GM23248 (cell line): ENCODE measurements at regions not wholly inside any gene's neighbourhood (a gene's known extent, or its start where the extent isn't known, plus 50 kb on each side); places are given as distances from the start of the nearest gene placed in this dataset.
A peak's percentile ranks its signal among the peaks of the same experiment; 100 is the strongest.

Source experiments
- DNase-seq: peaks from one replicate; pipeline ENCODE4 v3.0.0-alpha.2; 2015
- H2AFZ ChIP-seq: fragments of 200-600 bp; sonication (generic); 2 replicates; pipeline ENCODE4 v1.6.1; 2016; ENCODE audit warnings: antibody characterized with exemption
- H3F3A ChIP-seq: fragments of 200-600 bp; sonication (generic); 2 replicates; pipeline ENCODE4 v1.6.1; 2016; ENCODE audit warnings: mild to moderate bottlenecking, antibody characterized with exemption, mixed run types; ENCODE audit not compliant: insufficient read depth
- H3K27ac ChIP-seq: fragments of 200-600 bp; sonication (generic); 2 replicates; pipeline ENCODE4 v1.5.1; 2016; ENCODE audit warnings: mild to moderate bottlenecking
- H3K27me3 ChIP-seq: fragments of 200-600 bp; sonication (generic); replicated peaks from 2 replicates; pipeline ENCODE4 v1.6.1; 2016; ENCODE audit warnings: mild to moderate bottlenecking; ENCODE audit not compliant: insufficient read depth
- H3K36me3 ChIP-seq: fragments of 200-600 bp; sonication (generic); 2 replicates; pipeline ENCODE4 v1.6.1; 2016; ENCODE audit warnings: low read depth, mild to moderate bottlenecking
- H3K4me1 ChIP-seq: fragments of 200-600 bp; sonication (generic); 2 replicates; pipeline ENCODE4 v1.6.1; 2016; ENCODE audit warnings: mild to moderate bottlenecking; ENCODE audit not compliant: insufficient read depth
- H3K4me2 ChIP-seq: fragments of 200-600 bp; sonication (generic); one replicate; pipeline ENCODE4 v1.6.1; 2016; ENCODE audit warnings: mild to moderate bottlenecking; ENCODE audit not compliant: unreplicated experiment
- H3K4me3 ChIP-seq: fragments of 200-600 bp; sonication (generic); 2 replicates; pipeline ENCODE4 v1.5.1; 2016; ENCODE audit warnings: mild to moderate bottlenecking
- H3K79me2 ChIP-seq: fragments of 200-600 bp; sonication (generic); 2 replicates; pipeline ENCODE4 v1.6.1; 2016; ENCODE audit warnings: mild to moderate bottlenecking; ENCODE audit not compliant: insufficient read depth
- H3K9ac ChIP-seq: fragments of 200-600 bp; sonication (generic); 2 replicates; pipeline ENCODE4 v1.6.1; 2016; ENCODE audit warnings: mild to moderate bottlenecking
- H3K9me2 ChIP-seq: fragments of 200-600 bp; sonication (generic); 2 replicates; pipeline ENCODE4 v1.6.1; 2016; ENCODE audit warnings: mixed run types, mild to moderate bottlenecking, moderate library complexity; ENCODE audit not compliant: insufficient read depth
- H3K9me3 ChIP-seq: fragments of 200-600 bp; sonication (generic); one replicate; pipeline ENCODE4 v1.6.1; 2017; ENCODE audit warnings: low read depth
- H4K20me1 ChIP-seq: fragments of 200-600 bp; sonication (generic); 2 replicates; pipeline ENCODE4 v1.6.0; 2016; ENCODE audit not compliant: insufficient read depth
- EZH2 ChIP-seq: fragments of 200-600 bp; sonication (generic); IDR thresholded peaks from 2 replicates; pipeline ENCODE4 v1.6.1; 2018; ENCODE audit warnings: antibody characterized with exemption, mild to moderate bottlenecking; ENCODE audit not compliant: insufficient read depth, poor library complexity, severe bottlenecking
- EZH2phosphoT487 ChIP-seq: fragments of 200-600 bp; sonication (generic); IDR thresholded peaks from 2 replicates; pipeline ENCODE4 v1.6.1; 2018; ENCODE audit warnings: antibody characterized with exemption, moderate library complexity, mild to moderate bottlenecking, low read depth; ENCODE audit not compliant: insufficient read depth
- WGBS, 2 experiments: methylation state at CpG; one replicate each; pipeline ENCODE4 v1.1.6; 2015 to 2017; ENCODE audit warnings: low lambda C conversion rate in 2 of 2, low coverage in 1 of 2; ENCODE audit errors: missing lambda C conversion rate in 2 of 2; 5-methylcytosine and 5-hydroxymethylcytosine counted together
- in situ Hi-C: fragments of 300-500 bp; cut with MboI; formaldehyde crosslinking; loops from 2 replicates; pipeline ENCODE4 v1.15.0; 2020

GRCh38 chr3:30269751-30270445 is 336.5 kb upstream of the TGFBR2 start:
- Histone ChIP-seq H3K9me3 (no peaks in the 10 kb centered on the region), H3K9ac (no peak overlapping the region), H3K4me3 (no peak overlapping the region), H3K27me3 (no peaks in the 10 kb centered on the region), H3K4me2 (no peak overlapping the region), H3K9me2 (no peaks in the 10 kb centered on the region), H3K36me3 (no peaks in the 10 kb centered on the region), H3K79me2 (no peaks in the 10 kb centered on the region), H3F3A (peaks cover 8% of the 10 kb centered on the region), H4K20me1 (no peaks in the 10 kb centered on the region), H3K27ac (no peak overlapping the region), H2AFZ (no peak overlapping the region), H3K4me1 (peaks cover 14% of the 10 kb centered on the region)
- 92 to 94% methylated on average over 10 of the region's 10 CpGs for WGBS, 2 experiments
- in situ Hi-C loops: no loop called here
- TF ChIP-seq EZH2phosphoT487: no peak
- TF ChIP-seq EZH2: no peak
- DNase-seq: no peak

DNA sequence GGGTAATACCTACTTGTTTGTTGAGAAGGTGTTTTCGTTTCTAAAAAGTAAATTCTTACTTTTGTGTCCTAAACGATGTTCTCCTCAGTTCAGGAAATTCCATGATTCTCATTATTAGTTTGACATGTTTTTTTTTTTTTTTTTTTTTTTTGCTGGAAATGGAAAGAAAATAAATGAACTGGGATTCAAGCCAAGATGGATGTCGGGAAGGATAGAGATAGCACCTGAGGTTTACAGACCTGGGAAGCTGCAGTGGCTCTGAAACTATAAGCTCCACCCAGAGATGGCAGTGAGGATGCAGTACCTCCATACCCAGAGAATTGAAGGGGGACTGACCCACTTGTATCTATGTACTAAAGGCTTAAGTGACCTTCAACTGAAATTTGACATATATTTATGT is 334.6 kb upstream of the TGFBR2 start:
- in situ Hi-C loops: no loop called here
- 56 to 59% methylated on average over 3 of the region's 3 CpGs for WGBS, 2 experiments
- TF ChIP-seq EZH2phosphoT487: no peak
- TF ChIP-seq EZH2: no peak

GRCh38 chr3:30273304-30274072 is 332.9 kb upstream of the TGFBR2 start:
- H3K9me2 ChIP-seq: no peaks in the 10 kb centered on the region
- peak overlapping the region; percentile 15 for H3K4me2 ChIP-seq
- TF ChIP-seq EZH2phosphoT487 (no peak), EZH2 (no peak)
- no peaks in the 10 kb centered on the region for H4K20me1 ChIP-seq
- H3K9ac ChIP-seq: no peak overlapping the region
- peak overlapping the region; percentile 42; the same call in 1 of the 2 replicates for H2AFZ ChIP-seq
- H3K27me3 ChIP-seq: no peaks in the 10 kb centered on the region
- no peaks in the 10 kb centered on the region for H3K9me3 ChIP-seq
- peak; percentile 41 for DNase-seq
- in situ Hi-C loops: no loop called here
- peaks cover 14% of the 10 kb centered on the region for H3K4me1 ChIP-seq
- no peaks in the 10 kb centered on the region for H3K79me2 ChIP-seq
- no peak overlapping the region for H3K27ac ChIP-seq
- H3K4me3 ChIP-seq: no peak overlapping the region
- peaks cover 8% of the 10 kb centered on the region for H3F3A ChIP-seq
- WGBS, 2 experiments: 32 to 51% methylated on average over 2 of the region's 2 CpGs
- H3K36me3 ChIP-seq: no peaks in the 10 kb centered on the region

More for the DNA sequence above, 334.6 kb upstream of the TGFBR2 start:
- Histone ChIP-seq H3F3A (peaks cover 8% of the 10 kb centered on the region), H3K9me3 (no peaks in the 10 kb centered on the region), H3K4me3 (no peak overlapping the region), H3K9me2 (no peaks in the 10 kb centered on the region), H3K27me3 (no peaks in the 10 kb centered on the region), H3K36me3 (no peaks in the 10 kb centered on the region), H4K20me1 (no peaks in the 10 kb centered on the region), H3K9ac (no peak overlapping the region), H2AFZ (no peak overlapping the region), H3K4me2 (no peak overlapping the region), H3K79me2 (no peaks in the 10 kb centered on the region), H3K4me1 (peaks cover 14% of the 10 kb centered on the region), H3K27ac (no peak overlapping the region)
- DNase-seq: no peak

DNA sequence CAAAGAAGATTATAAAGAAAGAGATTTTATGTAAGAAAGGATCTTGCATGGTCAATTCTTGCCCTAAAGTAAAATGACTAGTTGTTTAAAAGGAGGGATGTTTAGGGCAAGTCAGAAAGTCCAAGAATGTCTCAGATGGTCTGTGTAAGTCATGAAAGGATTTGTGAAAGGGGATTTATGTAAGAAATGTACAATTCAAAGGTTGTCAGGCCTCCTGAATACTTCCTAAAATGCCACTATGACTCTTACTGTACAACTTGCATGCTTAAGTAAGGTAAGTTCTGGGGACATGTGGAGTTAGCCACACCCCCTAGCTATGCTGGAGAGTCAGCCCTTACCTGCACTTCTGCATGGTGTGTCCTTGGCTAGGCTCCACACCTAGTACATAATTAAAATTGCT is 328.9 kb upstream of the TGFBR2 start:
- H3K27ac ChIP-seq: no peak overlapping the region
- H3K4me2 ChIP-seq: no peak overlapping the region
- TF ChIP-seq EZH2phosphoT487: no peak
- TF ChIP-seq EZH2: no peak
- no peaks in the 10 kb centered on the region for H3K79me2 ChIP-seq
- no peaks in the 10 kb centered on the region for H3K9me2 ChIP-seq
- no peaks in the 10 kb centered on the region for H3K36me3 ChIP-seq
- H2AFZ ChIP-seq: no peak overlapping the region
- H3K27me3 ChIP-seq: no peaks in the 10 kb centered on the region
- H4K20me1 ChIP-seq: no peaks in the 10 kb centered on the region
- H3F3A ChIP-seq: peaks cover 18% of the 10 kb centered on the region
- H3K9ac ChIP-seq: no peak overlapping the region
- peaks cover 25% of the 10 kb centered on the region for H3K4me1 ChIP-seq
- in situ Hi-C loops: no loop called here
- H3K9me3 ChIP-seq: no peaks in the 10 kb centered on the region
- DNase-seq: no peak
- H3K4me3 ChIP-seq: no peak overlapping the region
